IMR-90 (cell line): ENCODE measurements at regions not wholly inside any gene's neighbourhood (a gene's known extent, or its start where the extent isn't known, plus 50 kb on each side); places are given as distances from the start of the nearest gene placed in this dataset.
"Not testable (repeated sequence)": the region's sequence is repeated elsewhere in the genome, so short reads cannot be mapped to it uniquely, and the experiment has no call there.

Source experiments
- ATAC-seq: fragments of 200-7000 bp; cut with Tn5 transposase; 2 replicates; pipeline ENCODE4 v1.9.1; 2020; ENCODE audit warnings: low read depth, mild to moderate bottlenecking, moderate library complexity
- BruUV-seq: library from RNA; stranded (reverse); fragments of 400-500 nt; replicated peaks from 2 replicates; lab custom pipeline; 2021; lab: Mats Ljungman, UMichigan
- CTCF ChIA-PET: fragments of 300-600 bp; formaldehyde crosslinking; extraction: SDS; loops from one replicate; lab custom pipeline; 2021; ENCODE audit warnings: antibody characterized with exemption; lab: Yijun Ruan, JAX
- POLR2A ChIA-PET: fragments of 300-600 bp; sonication (Branson Sonifier 250); formaldehyde crosslinking; loops from one replicate; lab custom pipeline; 2022; ENCODE audit warnings: antibody characterized with exemption; ENCODE audit not compliant: unreplicated experiment; lab: Charles Lee
- DNase-seq: peaks from one replicate; pipeline ENCODE4 v3.0.0; 2013
- H2AFZ ChIP-seq: replicated peaks from 2 replicates; pipeline ENCODE3; 2013; ENCODE audit warnings: low read length, mild to moderate bottlenecking; ENCODE audit not compliant: poor library complexity
- H2AK5ac ChIP-seq: 2 replicates; pipeline ENCODE4 v1.6.1; 2013; ENCODE audit warnings: low read depth, low read length, inconsistent platforms
- H2AK9ac ChIP-seq: replicated peaks from 2 replicates; pipeline ENCODE3; 2013; ENCODE audit warnings: mild to moderate bottlenecking, low read depth, low read length, moderate library complexity; ENCODE audit not compliant: poor library complexity
- H2BK120ac ChIP-seq: 2 replicates; pipeline ENCODE4 v1.6.1; 2013; ENCODE audit warnings: low read depth, low read length, inconsistent platforms
- H2BK15ac ChIP-seq: 3 replicates; pipeline ENCODE4 v1.6.1; 2013; ENCODE audit warnings: low read depth, low read length, inconsistent platforms
- H2BK20ac ChIP-seq: 2 replicates; pipeline ENCODE4 v1.6.1; 2013; ENCODE audit warnings: low read depth, mild to moderate bottlenecking, inconsistent platforms, low read length, moderate library complexity
- H2BK5ac ChIP-seq: 2 replicates; pipeline ENCODE4 v1.6.1; 2013; ENCODE audit warnings: mild to moderate bottlenecking, low read depth, low read length, inconsistent platforms; ENCODE audit not compliant: poor library complexity, severe bottlenecking
- H3K14ac ChIP-seq: replicated peaks from 2 replicates; pipeline ENCODE4 v1.6.1; 2013; ENCODE audit warnings: low read depth, low read length, inconsistent platforms
- H3K18ac ChIP-seq: 2 replicates; pipeline ENCODE4 v1.6.1; 2013; ENCODE audit warnings: low read depth, low read length, control low read depth
- H3K23ac ChIP-seq: 2 replicates; pipeline ENCODE4 v1.6.1; 2013; ENCODE audit warnings: low read depth, low read length, inconsistent platforms
- H3K27ac ChIP-seq: 2 replicates; pipeline ENCODE4 v1.5.1; 2013; ENCODE audit warnings: mild to moderate bottlenecking, control low read depth, low read length; ENCODE audit not compliant: insufficient read depth
- H3K27me3 ChIP-seq: 2 replicates; pipeline ENCODE4 v1.6.1; 2013; ENCODE audit warnings: low read length; ENCODE audit not compliant: control insufficient read depth, insufficient read depth
- H3K36me3 ChIP-seq: 2 replicates; pipeline ENCODE4 v1.6.1; 2013; ENCODE audit warnings: low read length, mixed read lengths; ENCODE audit not compliant: control insufficient read depth, insufficient read depth
- H3K4ac ChIP-seq: 2 replicates; pipeline ENCODE4 v1.6.1; 2013; ENCODE audit warnings: low read depth, low read length, inconsistent platforms
- H3K4me1 ChIP-seq: 2 replicates; pipeline ENCODE4 v1.6.1; 2013; ENCODE audit warnings: low read length, mixed read lengths; ENCODE audit not compliant: control insufficient read depth, insufficient read depth
- H3K4me2 ChIP-seq: 2 replicates; pipeline ENCODE4 v1.6.1; 2013; ENCODE audit warnings: low read depth, mild to moderate bottlenecking, control low read depth, low read length, moderate library complexity
- H3K4me3 ChIP-seq: 2 replicates; pipeline ENCODE4 v1.5.1; 2013; ENCODE audit warnings: low read depth, mild to moderate bottlenecking, control low read depth, low read length, moderate library complexity; ENCODE audit not compliant: insufficient read depth
- H3K56ac ChIP-seq: 2 replicates; pipeline ENCODE4 v1.6.1; 2013; ENCODE audit warnings: low read length, inconsistent platforms; ENCODE audit not compliant: insufficient read depth; ENCODE audit errors: extremely low read depth
- H3K79me1 ChIP-seq, 2 experiments: 2 replicates each; pipeline ENCODE4 v1.6.1; 2013; ENCODE audit warnings: low read length in 2 of 2, inconsistent platforms in 1 of 2, low read depth in 1 of 2
- H3K9ac ChIP-seq: 2 replicates; pipeline ENCODE4 v1.6.1; 2013; ENCODE audit warnings: low read depth, low read length, control low read depth
- H3K9me1 ChIP-seq: 2 replicates; pipeline ENCODE4 v1.6.1; 2013; ENCODE audit warnings: low read length, inconsistent platforms; ENCODE audit not compliant: insufficient read depth
- H3K9me3 ChIP-seq: 2 replicates; pipeline ENCODE4 v1.6.1; 2013; ENCODE audit warnings: low read length; ENCODE audit not compliant: control insufficient read depth, insufficient read depth
- H4K20me1 ChIP-seq: 2 replicates; pipeline ENCODE4 v1.6.1; 2013; ENCODE audit warnings: low read length, inconsistent platforms; ENCODE audit not compliant: insufficient read depth
- H4K5ac ChIP-seq: 2 replicates; pipeline ENCODE4 v1.6.1; 2013; ENCODE audit warnings: mild to moderate bottlenecking, low read depth, low read length, control low read depth
- H4K8ac ChIP-seq, 2 experiments: 2 replicates each; pipeline ENCODE4 v1.6.1; 2013; ENCODE audit warnings: low read depth in 2 of 2, low read length in 2 of 2, control low read depth in 1 of 2, inconsistent platforms in 1 of 2
- H4K91ac ChIP-seq: 2 replicates; pipeline ENCODE4 v1.6.1; 2013; ENCODE audit warnings: low read depth, low read length, inconsistent platforms; ENCODE audit not compliant: insufficient read depth
- WGBS, 2 experiments: methylation state at CpG; one replicate each; pipeline versions ENCODE4 v1.1.5 to v1.1.7; 2013; ENCODE audit warnings: missing lambda C conversion rate in 2 of 2; ENCODE audit not compliant: insufficient read length in 1 of 2; ENCODE audit errors: extremely low coverage in 2 of 2; 5-methylcytosine and 5-hydroxymethylcytosine counted together
- dilution Hi-C: fragments of 300-500 bp; cut with HindIII; formaldehyde crosslinking; loops from one replicate; pipeline ENCODE4 v1.14.3; 2018; ENCODE audit warnings: low sequenced_read_pairs; ENCODE audit not compliant: unreplicated experiment
- in situ Hi-C: fragments of 300-500 bp; cut with MboI; formaldehyde crosslinking; loops from 3 replicates; pipeline ENCODE4 v1.14.3; 2019; ENCODE audit warnings: low sequenced_read_pairs, inconsistent platforms, mixed read lengths
- intact Hi-C: fragments of 100-400 bp; cut with micrococcal nuclease; formaldehyde crosslinking; loops from 2 replicates; pipeline ENCODE4 v1.10.0; 2022

DNA sequence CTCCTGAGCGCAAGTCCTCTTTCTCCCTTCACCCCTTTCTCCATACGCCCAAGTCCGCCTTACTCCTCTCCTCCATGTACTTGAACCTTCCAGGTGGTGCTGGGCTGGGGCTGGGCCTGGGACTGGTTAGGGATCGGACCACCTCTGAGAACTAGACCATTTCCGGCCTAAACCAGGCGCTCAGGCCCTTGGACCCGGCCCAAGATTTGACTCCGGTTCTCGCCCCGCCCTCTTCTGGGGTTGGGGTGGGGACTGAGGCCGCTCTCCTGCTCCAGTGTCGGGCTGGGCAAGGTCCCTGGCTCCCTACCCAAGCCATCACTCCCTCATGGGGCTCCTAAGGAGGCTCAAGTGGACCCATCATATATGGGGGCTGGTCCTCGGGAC is 87.9 kb downstream of the LIMS4 start:
- H2BK20ac ChIP-seq, H3K27me3 ChIP-seq, H3K27ac ChIP-seq, in situ Hi-C loops, H3K9me1 ChIP-seq, DNase-seq, H3K4me2 ChIP-seq, H3K18ac ChIP-seq, H3K9ac ChIP-seq, H4K8ac ChIP-seq, H3K4me1 ChIP-seq, H2BK5ac ChIP-seq, H3K4me3 ChIP-seq, H3K4ac ChIP-seq, POLR2A ChIA-PET, H3K23ac ChIP-seq, H4K91ac ChIP-seq, H3K36me3 ChIP-seq, CTCF ChIA-PET, H2AFZ ChIP-seq, dilution Hi-C loops, H2AK9ac ChIP-seq, H3K9me3 ChIP-seq, BruUV-seq, H3K14ac ChIP-seq, H4K20me1 ChIP-seq, intact Hi-C loops, H3K56ac ChIP-seq, H2BK120ac ChIP-seq, H2BK15ac ChIP-seq, H2AK5ac ChIP-seq, H3K79me1 ChIP-seq, H4K5ac ChIP-seq: not testable (repeated sequence)
- ATAC-seq: peak; percentile 8; the same call in 1 of the 2 replicates
- no CpG with 5 or more reads among the region's 13 CpGs for WGBS, 2 experiments

DNA sequence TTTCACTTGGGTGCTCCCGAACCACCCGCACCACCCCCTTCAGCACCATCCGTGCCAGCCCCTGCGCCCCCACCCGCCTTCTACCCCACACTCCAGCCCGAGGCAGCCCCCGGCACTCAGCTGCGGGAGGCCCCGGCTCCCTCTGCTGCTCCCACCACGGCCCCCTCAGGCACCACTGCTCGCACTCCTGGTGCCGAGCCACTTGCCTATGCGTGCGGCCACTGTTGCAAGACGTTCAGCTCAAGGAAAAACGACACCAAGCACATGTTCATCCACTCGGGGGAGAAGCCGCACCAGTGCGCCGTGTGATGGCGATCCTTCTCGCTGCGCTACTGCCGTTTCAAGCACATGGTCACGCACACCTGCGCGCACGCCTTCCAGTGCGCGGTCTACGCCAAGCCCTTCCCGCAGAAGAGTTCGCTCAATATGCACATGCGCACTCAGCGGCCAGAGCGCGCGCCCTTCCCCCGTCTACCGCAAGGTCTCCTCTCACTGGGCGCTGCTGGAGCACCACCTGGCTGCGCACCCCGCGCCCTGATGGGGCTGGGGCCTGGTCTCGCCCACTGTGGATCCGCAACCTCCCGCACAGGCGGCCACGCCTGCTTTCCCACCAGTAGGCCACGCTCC is 88.4 kb downstream of the LIMS4 start:
- no CpG with 5 or more reads among the region's 50 CpGs for WGBS, 2 experiments
- H4K91ac ChIP-seq, H2BK20ac ChIP-seq, H3K4me2 ChIP-seq, H2AFZ ChIP-seq, CTCF ChIA-PET, H3K9ac ChIP-seq, BruUV-seq, H4K5ac ChIP-seq, H3K36me3 ChIP-seq, H3K4me1 ChIP-seq, H2BK120ac ChIP-seq, H3K18ac ChIP-seq, dilution Hi-C loops, H3K4me3 ChIP-seq, H3K27me3 ChIP-seq, in situ Hi-C loops, H4K8ac ChIP-seq, H3K56ac ChIP-seq, H2AK5ac ChIP-seq, H2BK15ac ChIP-seq, intact Hi-C loops, H3K9me3 ChIP-seq, H2BK5ac ChIP-seq, DNase-seq, H2AK9ac ChIP-seq, H3K23ac ChIP-seq, H3K79me1 ChIP-seq, H4K20me1 ChIP-seq, H3K27ac ChIP-seq, H3K4ac ChIP-seq, POLR2A ChIA-PET, H3K9me1 ChIP-seq, H3K14ac ChIP-seq: not testable (repeated sequence)
- ATAC-seq: peak; percentile 63
